ENCODE measurements at regions not wholly inside any gene's neighbourhood (a gene's known extent, or its start where the extent isn't known, plus 50 kb on each side); places are given as distances from the start of the nearest gene placed in this dataset.

DNA sequence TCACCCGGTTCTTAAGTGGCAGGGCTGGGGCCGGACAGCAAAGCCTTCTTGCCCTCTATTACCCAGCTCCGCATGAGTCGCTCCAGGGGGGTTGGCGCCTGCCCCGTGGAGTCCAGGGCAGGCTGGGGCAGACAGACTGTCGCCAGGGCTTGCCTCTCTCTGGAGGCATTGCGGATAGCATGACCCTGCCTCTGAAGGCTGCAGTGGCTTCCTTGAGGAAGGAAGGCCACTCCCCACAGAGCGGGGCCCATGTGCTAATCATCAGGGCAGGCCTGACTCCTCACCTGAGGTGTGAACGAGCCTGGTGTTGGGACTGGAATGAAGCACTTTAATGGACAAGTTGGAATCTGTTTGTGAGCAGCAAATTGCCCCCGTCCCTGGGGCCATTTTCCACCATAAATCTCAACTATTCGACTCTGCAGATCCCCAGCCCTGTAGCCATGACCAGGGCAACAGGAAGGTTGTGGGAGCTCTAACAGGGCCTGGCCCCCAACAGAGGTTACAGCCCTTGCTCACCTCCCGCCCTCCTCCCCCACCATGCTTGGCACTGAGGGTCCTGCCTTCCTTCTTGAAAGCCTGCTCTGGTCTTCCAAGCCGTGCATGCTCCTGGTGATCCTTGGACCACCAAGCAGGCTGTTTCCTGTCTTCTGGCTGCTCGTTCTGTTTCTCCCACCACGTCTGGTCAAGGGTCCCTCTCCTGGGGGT lies 144.9 kb upstream of the HAAO start:
- no peak overlapping the region for H3K9ac ChIP-seq (ENCODE audit: low read length)
- no peaks in the 10 kb centered on the region for H3K27me3 ChIP-seq (ENCODE audit: control insufficient read depth in 1 of 2, insufficient read depth in 2 of 2, low read length in 2 of 2)
- H3K36me3 ChIP-seq (ENCODE audit: insufficient read depth, low read length): no peaks in the 10 kb centered on the region
- no peak overlapping the region for H3K27ac ChIP-seq (ENCODE audit: low read depth, low read length)
- H3K4me3 ChIP-seq (ENCODE audit: low read depth in 1 of 2, low read length in 2 of 2): no peak overlapping the region
- H3K4me1 ChIP-seq (ENCODE audit: insufficient read depth, low read length): peaks cover 17% of the 10 kb centered on the region
- H3K9me3 ChIP-seq (ENCODE audit: low read length): no peaks in the 10 kb centered on the region

GRCh38 chr2:42935692-42936671 lies 143.6 kb upstream of the HAAO start:
- Histone ChIP-seq H3K9me3 (ENCODE audit: low read length) (no peaks in the 10 kb centered on the region), H3K36me3 (ENCODE audit: insufficient read depth, low read length) (no peaks in the 10 kb centered on the region), H3K27ac (ENCODE audit: low read depth, low read length) (no peak overlapping the region), H3K4me3 (ENCODE audit: low read depth in 1 of 2, low read length in 2 of 2) (no peak overlapping the region), H3K9ac (ENCODE audit: low read length) (no peak overlapping the region), H3K27me3 (ENCODE audit: control insufficient read depth in 1 of 2, insufficient read depth in 2 of 2, low read length in 2 of 2) (no peaks in the 10 kb centered on the region), H3K4me1 (ENCODE audit: insufficient read depth, low read length) (peaks cover 24% of the 10 kb centered on the region)

GRCh38 chr2:42934580-42935186 lies 142.3 kb upstream of the HAAO start:
- no peak overlapping the region for H3K9ac ChIP-seq (ENCODE audit: low read length)
- no peaks in the 10 kb centered on the region for H3K9me3 ChIP-seq (ENCODE audit: low read length)
- no peak overlapping the region for H3K4me3 ChIP-seq (ENCODE audit: low read depth in 1 of 2, low read length in 2 of 2)
- H3K27ac ChIP-seq (ENCODE audit: low read depth, low read length): no peak overlapping the region
- no peaks in the 10 kb centered on the region for H3K27me3 ChIP-seq (ENCODE audit: control insufficient read depth in 1 of 2, insufficient read depth in 2 of 2, low read length in 2 of 2)
- H3K36me3 ChIP-seq (ENCODE audit: insufficient read depth, low read length): no peaks in the 10 kb centered on the region
- H3K4me1 ChIP-seq (ENCODE audit: insufficient read depth, low read length): peaks cover 29% of the 10 kb centered on the region

- Histone ChIP-seq H3K36me3 (ENCODE audit: insufficient read depth, low read length) (no peaks in the 10 kb centered on the region), H3K9ac (ENCODE audit: low read length) (no peak overlapping the region), H3K4me1 (ENCODE audit: insufficient read depth, low read length) (peaks cover 30% of the 10 kb centered on the region), H3K27me3 (ENCODE audit: control insufficient read depth in 1 of 2, insufficient read depth in 2 of 2, low read length in 2 of 2) (no peaks in the 10 kb centered on the region), H3K4me3 (ENCODE audit: low read depth in 1 of 2, low read length in 2 of 2) (no peak overlapping the region), H3K9me3 (ENCODE audit: low read length) (no peaks in the 10 kb centered on the region), H3K27ac (ENCODE audit: low read depth, low read length) (no peak overlapping the region)
These were observed 141.5 kb upstream of the HAAO start for GRCh38 chr2:42933824-42934254.

DNA sequence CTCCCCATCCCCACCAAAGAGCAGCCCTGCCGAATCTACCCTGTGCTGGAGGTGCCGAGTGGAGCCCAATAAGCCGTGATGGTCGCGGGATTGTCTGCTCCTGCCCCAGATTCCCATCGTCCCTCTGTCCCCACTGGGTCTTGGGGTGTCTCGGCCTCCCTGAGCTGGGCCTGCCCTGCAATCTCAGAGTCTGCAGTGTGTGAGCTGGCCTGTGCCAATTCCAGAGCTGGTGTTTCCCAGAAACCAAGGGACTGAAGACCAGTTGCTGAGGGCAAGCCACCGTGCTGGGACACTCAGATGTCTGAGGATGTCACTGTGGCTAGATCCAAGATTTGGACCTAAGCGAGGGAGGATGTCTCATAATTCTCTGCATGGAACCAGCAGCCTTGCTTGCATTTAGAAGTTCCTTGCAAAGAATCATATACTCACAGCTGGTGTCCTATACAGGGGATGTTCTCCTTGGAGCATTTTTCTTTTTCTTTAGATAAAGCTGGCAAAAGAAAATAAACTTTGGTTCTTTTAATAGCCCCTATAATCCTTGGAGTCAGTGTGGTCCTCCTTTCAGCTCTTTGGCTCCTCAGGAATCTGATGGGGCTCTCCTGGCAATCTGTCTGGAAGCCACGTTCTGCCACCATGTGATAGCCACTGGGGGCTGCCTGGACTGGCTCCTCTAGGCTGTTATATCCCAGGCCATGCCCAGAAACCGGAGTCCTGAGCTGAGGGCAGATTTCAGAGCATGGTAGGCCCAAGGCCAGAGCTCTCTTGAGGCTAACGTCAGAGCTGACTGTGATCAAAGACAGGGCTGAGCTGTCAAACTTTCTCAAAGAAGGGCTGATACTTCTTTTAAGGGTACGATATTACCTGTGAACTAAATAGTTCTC lies 140.1 kb upstream of the HAAO start:
- H3K36me3 ChIP-seq (ENCODE audit: insufficient read depth, low read length): no peaks in the 10 kb centered on the region
- no peak overlapping the region for H3K9ac ChIP-seq (ENCODE audit: low read length)
- no peak overlapping the region for H3K4me3 ChIP-seq (ENCODE audit: low read depth in 1 of 2, low read length in 2 of 2)
- no peaks in the 10 kb centered on the region for H3K9me3 ChIP-seq (ENCODE audit: low read length)
- H3K27ac ChIP-seq (ENCODE audit: low read depth, low read length): peak overlapping the region; percentile 26
- H3K27me3 ChIP-seq (ENCODE audit: control insufficient read depth in 1 of 2, insufficient read depth in 2 of 2, low read length in 2 of 2): no peaks in the 10 kb centered on the region
- peaks cover 42% of the 10 kb centered on the region for H3K4me1 ChIP-seq (ENCODE audit: insufficient read depth, low read length)

DNA sequence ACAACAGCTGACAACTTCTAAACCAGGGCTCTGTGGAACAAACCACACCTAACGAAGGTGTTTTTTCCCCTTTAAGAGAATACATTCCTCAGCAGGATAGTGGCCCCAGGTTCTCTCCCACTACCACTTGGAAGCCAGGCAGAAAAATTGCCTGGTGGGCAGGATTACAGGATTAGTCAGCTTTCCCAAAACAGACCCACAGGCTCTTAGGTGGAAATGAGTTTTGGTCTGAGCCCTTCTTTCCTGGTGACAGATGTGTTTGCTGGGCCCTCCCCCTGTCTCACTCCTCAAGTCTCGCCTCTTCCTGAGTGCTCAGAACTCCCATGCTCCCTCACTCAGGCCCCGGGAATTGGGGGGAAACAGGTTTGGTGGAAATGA lies 139.4 kb upstream of the HAAO start:
- H3K9me3 ChIP-seq (ENCODE audit: low read length): no peaks in the 10 kb centered on the region
- H3K36me3 ChIP-seq (ENCODE audit: insufficient read depth, low read length): no peaks in the 10 kb centered on the region
- no peak overlapping the region for H3K4me3 ChIP-seq (ENCODE audit: low read depth in 1 of 2, low read length in 2 of 2)
- H3K27me3 ChIP-seq (ENCODE audit: control insufficient read depth in 1 of 2, insufficient read depth in 2 of 2, low read length in 2 of 2): no peaks in the 10 kb centered on the region
- H3K4me1 ChIP-seq (ENCODE audit: insufficient read depth, low read length): peaks cover 49% of the 10 kb centered on the region
- H3K9ac ChIP-seq (ENCODE audit: low read length): no peak overlapping the region
- peak overlapping the region; percentile 12 for H3K27ac ChIP-seq (ENCODE audit: low read depth, low read length)

GRCh38 chr2:42931146-42931817 lies 138.9 kb upstream of the HAAO start:
- no peaks in the 10 kb centered on the region for H3K9me3 ChIP-seq (ENCODE audit: low read length)
- no peaks in the 10 kb centered on the region for H3K36me3 ChIP-seq (ENCODE audit: insufficient read depth, low read length)
- peaks cover 54% of the 10 kb centered on the region for H3K4me1 ChIP-seq (ENCODE audit: insufficient read depth, low read length)
- H3K9ac ChIP-seq (ENCODE audit: low read length): no peak overlapping the region
- H3K4me3 ChIP-seq (ENCODE audit: low read depth in 1 of 2, low read length in 2 of 2): no peak overlapping the region
- peak overlapping the region; percentile 12 for H3K27ac ChIP-seq (ENCODE audit: low read depth, low read length)
- no peaks in the 10 kb centered on the region for H3K27me3 ChIP-seq (ENCODE audit: control insufficient read depth in 1 of 2, insufficient read depth in 2 of 2, low read length in 2 of 2)

GRCh38 chr2:42930025-42930581 lies 137.7 kb upstream of the HAAO start:
- Histone ChIP-seq H3K36me3 (ENCODE audit: insufficient read depth, low read length) (no peaks in the 10 kb centered on the region), H3K27me3 (ENCODE audit: control insufficient read depth in 1 of 2, insufficient read depth in 2 of 2, low read length in 2 of 2) (no peaks in the 10 kb centered on the region), H3K9ac (ENCODE audit: low read length) (no peak overlapping the region), H3K4me3 (ENCODE audit: low read depth in 1 of 2, low read length in 2 of 2) (no peak overlapping the region), H3K4me1 (ENCODE audit: insufficient read depth, low read length) (peaks cover 66% of the 10 kb centered on the region), H3K27ac (ENCODE audit: low read depth, low read length) (peak overlapping the region; percentile 74), H3K9me3 (ENCODE audit: low read length) (no peaks in the 10 kb centered on the region)

GRCh38 chr2:42929546-42930024 lies 137.2 kb upstream of the HAAO start:
- no peak overlapping the region for H3K4me3 ChIP-seq (ENCODE audit: low read depth in 1 of 2, low read length in 2 of 2)
- no peaks in the 10 kb centered on the region for H3K9me3 ChIP-seq (ENCODE audit: low read length)
- H3K36me3 ChIP-seq (ENCODE audit: insufficient read depth, low read length): no peaks in the 10 kb centered on the region
- H3K4me1 ChIP-seq (ENCODE audit: insufficient read depth, low read length): peaks cover 71% of the 10 kb centered on the region
- peak overlapping the region; percentile 74 for H3K27ac ChIP-seq (ENCODE audit: low read depth, low read length)
- no peak overlapping the region for H3K9ac ChIP-seq (ENCODE audit: low read length)
- no peaks in the 10 kb centered on the region for H3K27me3 ChIP-seq (ENCODE audit: control insufficient read depth in 1 of 2, insufficient read depth in 2 of 2, low read length in 2 of 2)

All from muscle layer of colon (tissue), 2 donors.